GM19452 (cell line): ENCODE measurements at regions not wholly inside any gene's neighbourhood (a gene's known extent, or its start where the extent isn't known, plus 50 kb on each side); places are given as distances from the start of the nearest gene placed in this dataset.
A peak's percentile ranks its signal among the peaks of the same experiment; 100 is the strongest.

Experiments used
- ATAC-seq: cut with Tn5 transposase; IDR thresholded peaks from one replicate; pipeline ENCODE4 v1.9.1; 2021; ENCODE audit not compliant: unreplicated experiment

- ATAC-seq = no peak
Measured at GRCh38 chr1:218135371-218135770, 149.7 kb upstream of the RRP15 start.

- ATAC-seq = no peak
Measured at GRCh38 chr1:218139761-218140160, 145.3 kb upstream of the RRP15 start.

- no peak for ATAC-seq
Measured at GRCh38 chr1:218156595-218156994, 128.5 kb upstream of the RRP15 start.

GRCh38 chr1:218163371-218163770 is 121.7 kb upstream of the RRP15 start:
- no peak for ATAC-seq

GRCh38 chr1:218164111-218164929 is 120.8 kb upstream of the RRP15 start:
- peak; percentile 57 for ATAC-seq

- peak; percentile 43 for ATAC-seq
Measured at GRCh38 chr1:218164930-218165700, 120.0 kb upstream of the RRP15 start.

GRCh38 chr1:218165701-218166114 is 119.4 kb upstream of the RRP15 start:
- no peak for ATAC-seq

- no peak for ATAC-seq
Measured at GRCh38 chr1:218166268-218166945, 118.7 kb upstream of the RRP15 start.

- no peak for ATAC-seq
Measured at GRCh38 chr1:218171302-218171893, 113.7 kb upstream of the RRP15 start.

- no peak for ATAC-seq
Measured at GRCh38 chr1:218182455-218182854, 102.6 kb upstream of the RRP15 start.

GRCh38 chr1:218200979-218201378 is 84.1 kb upstream of the RRP15 start:
- no peak for ATAC-seq

GRCh38 chr1:218201601-218202000 is 83.5 kb upstream of the RRP15 start:
- no peak for ATAC-seq

- no peak for ATAC-seq
Measured at GRCh38 chr1:218205721-218206120, 79.4 kb upstream of the RRP15 start.

GRCh38 chr1:218207194-218207593 is 77.9 kb upstream of the RRP15 start:
- no peak for ATAC-seq

GRCh38 chr1:218209351-218209861 is 75.7 kb upstream of the RRP15 start:
- no peak for ATAC-seq

GRCh38 chr1:218211241-218211640 is 73.9 kb upstream of the RRP15 start:
- ATAC-seq = no peak

GRCh38 chr1:218217040-218217439 is 68.1 kb upstream of the RRP15 start:
- ATAC-seq = no peak

GRCh38 chr1:218219460-218219859 is 65.6 kb upstream of the RRP15 start:
- ATAC-seq = no peak

GRCh38 chr1:218224101-218224500 is 61.0 kb upstream of the RRP15 start:
- no peak for ATAC-seq

- ATAC-seq = no peak
Measured at GRCh38 chr1:218226005-218226404, 59.1 kb upstream of the RRP15 start.
